Non-pigmented ciliary epithelial cell (primary cell): ENCODE measurements at regions not wholly inside any gene's neighbourhood (a gene's known extent, or its start where the extent isn't known, plus 50 kb on each side); places are given as distances from the start of the nearest gene placed in this dataset.
"Not testable (repeated sequence)": the region's sequence is repeated elsewhere in the genome, so short reads cannot be mapped to it uniquely, and the experiment has no call there.

Experiments used
- DNase-seq: peaks from one replicate; pipeline ENCODE4 v3.0.0-alpha.2; 2010; ENCODE audit warnings: low read depth

DNA sequence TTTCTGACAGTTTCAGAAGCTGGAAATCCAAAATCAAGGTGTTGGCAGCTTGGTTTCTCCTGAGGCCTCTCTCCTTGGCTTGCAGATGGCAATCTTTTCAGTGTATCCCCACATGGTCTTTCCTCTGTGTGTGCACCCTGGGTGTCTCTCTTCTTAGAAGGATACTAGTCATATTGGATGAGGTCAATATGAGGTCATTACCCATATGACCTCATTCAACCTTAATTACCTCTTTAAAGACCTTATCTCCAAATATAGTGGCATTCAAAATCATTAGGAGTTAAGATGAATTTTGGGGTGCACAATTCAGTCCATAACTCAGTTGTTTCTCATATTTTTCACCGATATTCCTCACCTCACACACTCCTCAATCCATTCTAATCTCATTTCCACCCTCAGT, 92.4 kb upstream of the TGM3 start:
- no peak for DNase-seq

DNA sequence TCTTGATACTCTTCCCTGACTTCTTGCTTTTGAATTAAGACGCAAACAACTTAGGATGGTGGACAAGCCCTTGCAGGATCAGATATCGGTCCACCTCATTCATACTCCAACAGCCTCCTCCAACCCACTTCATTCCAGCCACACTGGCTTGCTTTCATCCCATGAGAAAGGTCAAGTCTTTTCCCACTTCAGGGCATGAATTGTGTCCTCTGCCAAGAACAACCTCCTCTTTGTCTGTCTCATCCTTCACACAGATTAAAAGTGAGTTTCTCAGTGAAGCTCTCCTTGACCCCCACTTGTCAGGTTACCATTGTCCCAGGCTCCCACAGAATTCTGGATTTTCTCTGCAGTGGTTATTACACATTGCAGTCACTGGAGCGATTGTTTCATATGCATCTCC, 91.8 kb upstream of the TGM3 start:
- no peak for DNase-seq

DNA sequence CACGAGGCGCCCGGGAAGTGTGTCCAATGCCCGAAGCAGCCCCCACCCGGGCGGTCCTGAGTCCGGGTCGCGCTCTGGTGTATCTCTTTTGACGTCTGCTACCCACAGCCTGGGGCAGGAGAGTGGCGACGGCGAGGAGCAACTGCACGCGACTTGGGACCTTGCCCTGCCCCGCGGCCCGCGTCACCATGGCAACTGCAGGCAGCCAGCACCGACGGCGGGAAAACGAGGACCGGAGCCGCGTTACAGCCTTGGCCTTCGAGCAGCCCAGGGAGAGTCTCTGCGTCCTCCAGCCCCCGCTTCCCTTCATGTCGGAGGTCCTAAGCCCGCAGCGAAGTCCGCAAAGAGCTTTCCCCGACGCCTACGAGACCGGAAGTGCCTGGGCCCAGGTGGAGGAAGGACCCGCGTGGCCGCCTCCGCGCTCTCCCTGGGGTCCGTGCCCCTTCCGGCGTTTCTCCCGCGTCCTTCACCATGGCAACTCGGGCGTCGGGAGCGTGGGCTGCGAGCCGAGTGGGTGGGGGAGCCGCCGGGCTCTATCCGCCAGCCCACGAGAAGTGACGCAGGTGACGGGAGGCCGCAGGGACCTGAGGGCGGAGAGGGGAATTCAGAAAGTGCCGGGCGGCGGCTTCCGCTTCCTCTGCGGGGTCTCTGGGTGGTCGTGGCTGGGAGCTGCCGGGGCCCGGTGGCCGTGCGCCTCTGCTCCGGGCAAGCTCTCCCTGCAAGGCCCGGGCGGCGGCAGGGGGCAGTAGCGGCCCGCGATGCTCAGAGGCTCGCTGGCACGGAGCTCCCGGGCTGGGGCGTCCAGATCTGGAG, 88.6 kb upstream of the TGM3 start:
- DNase-seq = no peak

DNA sequence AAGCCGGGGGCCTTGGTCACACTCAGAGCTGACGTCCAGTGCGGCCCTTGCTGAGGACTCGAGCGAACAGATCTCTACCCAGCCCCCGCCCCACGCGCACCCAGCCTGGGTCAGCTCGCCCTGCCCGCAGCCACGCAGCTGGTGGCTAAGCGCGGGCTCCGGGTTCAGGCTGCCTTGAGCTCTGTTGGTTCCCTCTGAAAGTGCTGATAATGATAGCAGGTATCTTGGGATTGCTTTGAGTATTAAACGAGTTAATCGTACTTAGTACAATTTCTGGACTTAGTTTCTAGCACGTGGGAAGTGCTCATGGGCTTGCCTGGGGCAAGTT, 88.1 kb upstream of the TGM3 start:
- no peak for DNase-seq

DNA sequence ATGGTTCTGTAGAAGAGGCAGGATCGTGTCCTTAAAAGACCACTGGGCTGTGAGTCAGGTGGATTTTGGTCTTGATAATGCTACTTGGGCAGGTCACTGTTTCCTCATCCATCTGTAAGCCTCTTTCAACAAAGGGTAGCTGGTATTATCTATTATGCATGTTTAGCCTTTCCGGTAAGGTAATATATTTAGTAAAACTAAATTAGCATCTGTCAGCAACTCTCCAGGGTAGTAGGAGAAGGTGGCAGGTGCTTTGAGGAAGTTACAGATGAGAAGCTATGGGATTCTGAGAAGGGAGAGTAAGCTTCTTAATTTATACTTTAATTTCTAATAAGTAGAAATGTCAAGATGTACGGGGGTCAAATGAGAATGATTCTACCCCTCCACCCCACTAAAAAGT, 86.9 kb upstream of the TGM3 start:
- DNase-seq = no peak

DNA sequence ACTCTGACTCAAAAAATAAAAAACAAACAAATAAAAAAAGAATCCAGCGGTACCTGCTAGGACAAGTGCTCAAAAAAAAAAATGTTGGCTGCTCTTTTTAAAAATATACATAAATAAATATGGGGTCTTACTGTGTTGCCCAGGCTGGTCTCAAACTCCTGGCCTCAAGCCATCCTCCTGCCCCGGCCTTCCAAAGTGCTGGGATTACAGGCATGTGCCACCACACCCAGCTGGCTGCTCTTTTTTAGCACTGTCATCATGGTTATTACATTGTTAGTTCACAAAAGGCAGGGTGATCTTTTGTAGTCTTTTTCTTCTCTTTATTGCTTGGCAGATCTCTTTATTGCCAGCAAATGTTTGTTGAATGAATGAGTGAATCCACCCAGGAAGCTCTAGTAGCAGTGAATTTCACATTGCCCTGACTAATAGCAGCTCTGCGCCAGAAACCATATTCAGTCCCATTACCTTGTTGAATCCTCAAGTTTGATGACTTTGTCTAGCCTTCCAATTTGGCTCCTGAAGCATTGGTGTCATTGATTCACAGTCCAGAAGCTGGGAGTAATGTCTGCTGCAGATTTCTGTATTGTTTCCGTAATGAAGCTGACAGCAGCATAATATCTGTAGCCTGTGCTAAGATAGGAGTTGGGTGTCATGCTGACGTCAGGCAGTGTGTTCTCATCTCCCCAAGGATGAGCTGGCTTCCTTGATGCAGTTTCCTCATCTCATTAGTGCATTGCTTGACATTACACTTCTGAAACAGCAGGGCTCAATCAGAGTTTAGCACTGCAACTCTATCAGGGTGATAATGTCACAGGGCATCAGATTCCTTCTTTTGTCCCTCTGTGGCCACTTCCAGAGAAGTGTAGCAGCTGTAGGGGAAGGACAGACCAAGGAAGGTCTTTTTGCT, 84.9 kb upstream of the TGM3 start:
- peak; percentile 24 for DNase-seq

DNA sequence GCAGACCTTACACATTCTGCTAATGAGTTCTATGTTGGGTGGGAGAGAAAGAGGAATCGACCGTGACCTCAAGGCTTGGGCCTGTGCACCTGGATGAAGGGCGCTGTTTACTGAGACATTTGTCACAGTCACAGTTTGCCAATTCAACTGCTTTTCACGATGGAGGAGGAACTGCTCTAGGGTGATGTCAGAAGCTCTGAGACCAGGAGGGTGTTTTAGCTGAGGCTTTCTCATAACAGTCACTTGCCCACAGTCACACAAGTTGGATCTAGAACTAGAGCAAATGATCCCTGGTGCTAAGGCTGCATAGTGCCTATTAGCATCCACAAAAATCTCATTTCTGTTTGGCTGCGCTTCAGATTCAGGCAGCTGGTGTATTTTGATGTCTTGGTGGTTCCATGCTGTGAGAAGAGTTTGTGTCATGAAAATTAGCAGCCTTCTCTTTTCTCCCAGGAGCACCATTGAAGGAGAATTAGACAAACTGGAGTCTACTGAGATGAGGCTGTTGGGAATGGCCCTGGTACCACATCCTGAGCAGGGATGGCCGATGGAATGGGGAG, 83.3 kb upstream of the TGM3 start:
- no peak for DNase-seq

DNA sequence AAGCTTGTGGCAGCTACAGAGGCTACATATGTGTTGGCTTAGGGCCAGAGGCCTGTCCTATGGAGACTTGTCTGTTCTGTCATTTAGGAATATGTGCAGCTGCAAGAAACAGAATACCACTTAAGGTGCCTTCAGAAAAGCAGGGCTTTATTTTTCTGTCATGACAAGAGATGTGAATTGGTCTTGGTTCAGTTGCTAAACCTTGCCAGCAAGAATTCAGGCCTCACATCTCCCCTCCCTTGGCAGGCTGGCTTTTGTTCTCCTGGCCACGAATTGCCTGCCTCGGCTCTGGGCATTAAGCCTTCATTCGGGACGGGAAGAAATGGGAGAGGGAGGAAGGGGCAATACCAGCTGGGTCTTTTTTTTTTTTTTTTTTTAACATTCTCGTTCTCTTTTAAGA, 82.4 kb upstream of the TGM3 start:
- DNase-seq = no peak

DNA sequence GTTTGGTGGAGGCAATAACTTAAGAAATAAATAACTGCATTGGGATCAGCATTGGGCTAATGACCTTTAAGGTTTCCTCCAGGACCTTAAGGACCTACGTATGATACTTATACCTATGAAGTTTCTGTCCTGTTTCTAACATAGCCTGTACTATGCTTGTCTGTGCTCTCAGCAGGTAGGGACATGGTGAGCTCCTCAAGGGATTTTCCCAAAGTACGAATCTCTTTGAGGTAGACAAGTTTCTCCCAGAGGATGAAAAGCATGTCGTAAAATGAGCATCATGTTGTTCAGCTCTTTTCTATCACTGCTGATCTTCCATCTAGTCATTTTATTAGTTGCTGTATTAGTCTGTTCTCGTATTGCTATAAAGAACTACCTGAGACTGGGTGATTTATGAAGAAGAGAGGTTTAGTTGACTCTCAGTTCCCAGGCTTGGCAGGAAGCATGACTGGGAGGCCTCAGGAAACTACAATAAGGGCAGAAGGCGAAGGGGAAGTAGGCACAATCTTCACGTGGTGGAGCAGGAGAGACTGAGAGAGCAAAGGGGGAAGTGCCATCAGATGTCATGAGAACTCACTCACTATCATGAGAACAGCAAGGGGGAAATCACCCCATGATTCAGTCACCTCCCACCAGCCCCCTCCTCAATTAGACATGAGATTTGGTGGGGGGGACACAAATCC, 77.8 kb upstream of the TGM3 start:
- DNase-seq = no peak

DNA sequence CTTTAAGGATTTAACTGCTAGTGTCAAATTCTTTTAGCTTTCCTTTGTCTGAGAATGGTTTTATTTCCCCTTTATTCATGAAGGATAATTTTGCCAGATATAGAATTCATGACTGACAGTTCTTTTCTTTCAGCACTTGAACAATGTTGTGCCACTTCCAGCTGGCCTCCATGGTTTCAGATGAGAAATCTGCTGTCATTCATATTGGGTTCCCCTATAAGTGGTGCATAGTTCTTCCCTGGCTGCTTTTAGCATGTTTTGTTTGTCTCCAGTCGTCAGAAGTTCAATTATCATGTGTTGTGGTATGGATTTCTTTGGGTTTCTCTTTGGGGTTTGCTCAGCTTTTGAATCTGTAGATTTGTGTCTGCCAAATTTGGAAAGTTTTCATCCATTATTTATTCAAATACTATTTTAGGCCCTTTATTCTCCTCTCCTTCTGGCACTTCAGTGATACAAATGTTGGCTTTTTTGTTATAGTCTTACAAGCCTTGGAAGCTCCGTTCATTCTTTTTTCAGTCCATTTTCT, 76.3 kb upstream of the TGM3 start:
- DNase-seq = no peak

DNA sequence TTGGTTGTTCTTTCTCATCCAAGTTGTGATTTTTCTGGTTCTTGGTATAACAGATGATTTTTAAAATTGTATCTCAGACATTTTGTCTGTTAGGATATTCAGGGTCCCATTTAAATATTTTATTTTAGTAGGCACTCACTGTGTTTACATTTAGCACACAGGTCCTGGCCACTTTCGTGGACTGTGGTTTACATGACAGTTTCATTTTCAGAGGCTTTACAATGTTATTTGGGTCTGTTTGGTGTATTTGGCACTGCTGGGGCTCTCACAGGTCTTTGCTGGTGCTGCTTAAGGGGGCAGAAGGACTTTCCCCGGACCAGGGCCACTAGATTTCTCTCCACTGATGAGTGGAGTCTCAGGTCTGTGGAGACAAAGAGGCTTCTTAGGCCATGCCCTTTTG, 75.5 kb upstream of the TGM3 start:
- DNase-seq = no peak

DNA sequence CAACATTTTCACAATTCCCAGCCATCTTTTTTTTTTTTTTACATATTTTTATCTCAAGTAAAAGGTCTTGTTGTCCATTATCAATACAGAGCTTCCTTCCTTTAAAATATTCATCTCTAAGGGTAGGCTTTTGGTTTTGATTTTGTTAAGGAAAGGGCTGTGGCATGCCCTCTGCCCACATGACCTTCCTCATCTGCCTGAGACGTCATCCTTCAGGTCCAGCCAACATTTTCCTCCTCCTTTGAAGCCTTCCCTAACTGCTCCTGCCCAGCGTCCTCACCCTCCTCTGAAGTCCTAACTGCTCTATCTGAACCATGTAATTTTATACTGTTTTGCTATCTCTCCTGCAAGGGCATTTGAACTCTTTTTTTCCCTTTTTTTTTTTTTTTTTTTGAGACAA, 73.9 kb upstream of the TGM3 start:
- no peak for DNase-seq

DNA sequence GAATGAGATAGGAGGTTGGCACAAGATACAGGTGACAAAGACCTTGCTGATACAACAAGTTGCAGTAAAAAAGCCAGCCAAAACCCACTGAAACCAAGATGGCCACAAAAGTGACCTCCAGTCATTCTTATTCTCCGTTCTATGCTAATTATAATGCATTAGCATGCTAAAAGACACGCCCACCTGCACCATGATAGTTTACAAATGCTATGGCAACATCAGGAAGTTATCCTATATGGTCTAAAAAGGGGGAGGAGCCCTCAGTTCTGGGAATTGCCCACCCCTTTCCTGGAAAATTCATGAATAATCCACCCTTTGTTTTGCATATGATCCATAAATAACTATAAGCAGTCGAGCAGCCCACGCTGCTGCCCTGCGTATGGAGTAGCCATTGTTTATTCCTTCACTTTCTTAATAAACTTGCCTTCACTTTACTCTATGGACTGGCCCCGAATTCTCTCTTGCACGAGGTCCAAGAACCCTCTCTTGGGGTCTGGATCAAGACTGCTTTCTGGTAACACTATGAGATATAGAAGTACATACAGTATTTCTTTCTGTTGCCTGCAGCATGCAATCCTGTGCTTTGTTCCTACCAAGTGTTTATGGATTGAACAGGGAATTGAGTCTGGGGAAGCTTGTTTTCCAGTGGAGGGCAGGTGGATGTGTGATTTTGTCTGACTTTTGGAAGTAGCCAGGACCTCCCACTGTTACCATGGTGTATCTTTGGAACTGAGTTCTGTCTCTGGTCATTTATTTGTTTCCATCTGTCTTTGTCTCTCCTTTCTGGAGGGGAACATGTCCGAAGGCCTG, 72.0 kb upstream of the TGM3 start:
- DNase-seq = no peak

DNA sequence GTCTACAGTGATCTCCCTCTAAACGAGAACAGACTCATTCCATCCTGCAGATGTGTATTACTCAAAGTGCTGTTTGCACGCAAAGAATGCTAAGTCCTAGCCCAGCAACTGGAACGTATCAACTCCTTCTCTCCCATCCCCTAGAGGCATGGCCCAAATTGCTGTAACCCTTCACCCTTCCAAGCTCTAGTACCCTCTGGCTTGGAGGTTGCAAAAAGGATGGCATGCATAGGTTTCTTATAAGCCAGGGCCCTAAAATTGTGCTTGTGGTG, 71.5 kb upstream of the TGM3 start:
- no peak for DNase-seq

DNA sequence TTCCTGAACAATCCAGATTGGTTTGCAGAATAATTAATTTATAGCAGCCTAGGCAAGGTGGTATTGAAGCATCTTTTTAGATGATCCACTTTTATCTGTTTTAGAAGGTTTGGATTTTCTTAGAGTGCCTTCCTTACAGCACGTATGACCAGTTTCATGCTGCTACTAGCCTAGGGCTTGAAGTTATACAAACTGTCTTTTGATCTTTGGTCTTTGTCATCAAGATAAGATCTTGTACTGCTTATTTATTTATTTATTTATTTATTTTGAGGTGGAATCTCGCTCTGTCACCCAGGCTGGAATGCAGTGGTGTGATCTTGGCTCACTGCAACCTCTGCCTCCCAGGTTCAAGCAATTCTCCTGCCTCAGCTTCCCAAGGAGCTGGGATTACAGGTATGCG, 68.5 kb upstream of the TGM3 start:
- not testable (repeated sequence) for DNase-seq

DNA sequence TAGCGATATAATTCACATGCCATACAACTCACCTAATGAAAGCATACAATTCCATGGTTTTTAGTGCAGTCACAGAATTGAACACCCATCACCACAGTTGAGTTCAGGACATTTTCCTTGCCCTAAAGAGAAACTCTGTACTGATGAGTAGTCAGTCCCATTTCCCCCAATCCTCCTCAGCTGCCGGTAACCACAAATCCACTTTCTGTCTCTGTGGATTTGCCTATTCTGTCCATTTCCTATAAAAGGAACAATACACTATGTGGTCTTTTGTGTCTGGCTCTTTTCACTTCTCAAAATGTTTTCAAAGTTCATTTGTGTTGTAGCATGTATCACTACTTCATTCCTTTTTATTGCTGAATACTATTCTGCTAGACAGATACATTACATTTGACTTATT, 67.9 kb upstream of the TGM3 start:
- no peak for DNase-seq

DNA sequence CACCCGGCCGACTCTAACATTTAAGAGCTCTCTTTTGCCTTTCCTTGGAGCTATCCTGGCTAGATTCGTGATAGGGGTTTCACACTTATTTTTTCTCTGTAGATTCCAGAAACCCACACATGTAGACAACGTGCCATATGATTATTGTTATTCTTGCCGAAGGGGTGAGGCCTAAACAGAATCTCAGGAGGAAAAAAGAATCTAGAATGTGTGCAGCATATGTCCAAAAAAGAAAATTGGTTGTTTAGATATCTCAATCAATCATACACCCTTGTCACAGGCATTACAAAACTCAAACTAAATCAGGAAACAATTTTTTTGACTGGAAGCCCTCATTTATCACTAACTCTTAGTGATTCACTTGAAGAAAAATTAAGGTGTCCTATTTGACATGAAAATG, 66.9 kb upstream of the TGM3 start:
- DNase-seq = no peak

DNA sequence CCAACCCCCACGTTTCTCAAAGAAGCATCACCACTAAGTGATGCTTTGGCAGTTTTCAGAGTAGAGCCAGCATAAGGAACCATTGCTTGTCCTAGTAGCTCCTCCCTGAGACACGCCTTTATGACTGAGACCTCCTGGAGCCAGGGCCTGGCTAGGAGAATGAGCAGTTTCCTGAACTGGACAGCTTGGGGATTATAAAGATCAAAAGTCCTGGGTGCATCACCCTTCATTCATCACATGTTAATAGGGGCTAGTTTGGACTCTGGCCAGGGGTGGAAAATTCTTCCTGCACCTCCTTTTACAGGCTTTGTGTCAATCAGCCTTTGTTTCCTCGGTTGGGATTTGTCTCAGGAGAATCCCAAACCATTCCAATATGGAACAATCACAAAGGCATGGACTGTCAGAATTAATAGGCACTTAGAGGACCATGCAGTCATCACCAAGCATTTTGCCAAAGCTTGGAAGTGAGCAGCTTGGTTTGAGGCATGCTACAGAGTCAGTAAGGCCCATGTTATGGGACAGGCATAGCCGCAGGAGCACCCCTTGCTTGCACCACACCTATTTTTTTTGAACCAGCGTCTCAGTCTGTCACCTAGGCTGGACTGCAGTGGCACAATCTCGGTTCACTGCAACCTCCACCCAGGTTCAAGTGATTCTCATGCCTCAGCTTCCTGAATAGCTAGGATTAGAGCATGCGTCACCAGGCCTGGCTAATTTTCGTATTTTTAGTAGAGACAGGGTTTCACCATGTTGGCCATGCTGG, 64.9 kb upstream of the TGM3 start:
- DNase-seq = no peak

DNA sequence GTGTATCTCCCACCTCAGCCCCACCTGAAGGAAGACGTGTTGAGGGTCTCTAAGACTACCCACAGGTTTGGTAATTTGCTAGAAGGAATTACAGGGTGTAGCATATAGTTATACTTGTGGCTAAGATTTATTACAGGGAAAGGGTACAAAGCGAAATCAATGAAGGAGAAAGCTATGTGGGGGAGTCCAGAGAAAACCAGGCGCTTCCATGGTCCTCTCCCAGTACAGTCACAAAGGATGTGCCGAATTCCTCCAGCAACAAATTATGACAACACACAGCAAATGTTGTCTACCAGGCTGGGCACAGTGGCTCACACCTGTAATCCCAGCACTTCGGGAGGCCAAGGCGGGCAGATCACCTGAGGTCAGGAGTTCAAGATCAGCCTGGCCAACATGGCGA, 64.1 kb upstream of the TGM3 start:
- no peak for DNase-seq

DNA sequence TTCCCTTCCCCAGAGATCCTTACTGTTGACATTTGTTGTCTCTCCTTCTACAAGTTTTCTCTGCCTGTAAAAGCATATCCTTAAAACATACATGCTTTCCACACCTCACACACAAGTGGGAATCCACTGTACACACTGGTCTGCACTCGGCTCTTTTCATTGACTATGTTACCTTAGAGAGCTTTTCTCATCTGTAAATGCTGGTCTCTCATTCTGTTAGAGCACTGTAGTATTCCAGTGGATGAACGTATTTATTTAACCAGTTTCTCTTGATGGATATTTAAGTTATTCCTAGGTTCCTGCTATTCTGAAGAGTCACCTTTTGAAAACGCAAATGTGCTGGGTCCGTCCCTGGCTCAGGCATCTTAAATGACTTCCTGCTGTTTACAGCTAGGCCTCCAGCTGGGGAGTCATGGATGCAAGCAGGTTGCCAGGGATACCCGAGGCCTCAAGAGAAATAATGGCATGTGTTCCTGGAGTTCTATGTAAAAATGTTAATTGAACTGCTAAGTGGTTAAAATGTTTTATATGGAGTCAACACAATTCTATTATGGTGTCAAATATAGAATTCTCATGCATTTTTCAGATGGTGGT, 61.1 kb upstream of the TGM3 start:
- no peak for DNase-seq

DNA sequence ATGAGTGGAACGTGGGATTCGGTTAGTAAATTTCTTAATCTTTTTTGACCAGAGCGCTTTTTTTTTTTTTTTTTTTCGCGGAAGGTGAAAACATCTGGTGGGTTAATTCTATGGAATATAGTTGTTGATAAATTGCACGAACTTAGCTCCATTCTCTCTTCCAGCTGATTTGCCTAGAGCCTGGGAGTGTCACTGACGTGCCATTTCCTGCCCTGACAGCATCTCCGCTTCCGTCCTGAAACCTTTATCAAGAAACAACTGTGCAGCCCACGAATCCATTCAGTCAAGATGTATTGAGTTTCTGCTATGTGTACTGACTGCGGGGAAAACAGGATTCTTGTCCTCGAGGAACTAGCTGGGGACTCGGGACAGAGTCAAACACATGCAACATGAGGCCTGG, 59.5 kb upstream of the TGM3 start:
- DNase-seq = no peak
